ENCODE measurements at regions not wholly inside any gene's neighbourhood (a gene's known extent, or its start where the extent isn't known, plus 50 kb on each side); places are given as distances from the start of the nearest gene placed in this dataset.

DNA sequence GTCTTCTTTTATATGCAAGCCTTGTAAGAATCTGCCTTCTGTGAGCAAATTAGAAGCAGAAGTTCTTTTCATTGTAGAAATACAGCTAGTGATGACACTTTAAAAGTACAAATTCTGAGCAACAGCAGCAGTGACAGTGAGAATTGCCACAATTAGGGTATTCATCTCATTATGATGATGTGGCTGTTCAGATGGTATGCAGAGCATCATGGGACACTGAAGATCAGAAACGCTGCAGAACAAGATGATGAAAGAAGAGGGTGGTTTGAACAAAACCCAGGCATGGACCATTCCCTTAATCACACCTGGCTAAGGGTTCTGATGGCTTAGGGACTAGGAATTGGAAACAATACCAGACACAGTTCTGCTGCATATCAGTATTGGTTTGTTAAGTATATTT lies 312.7 kb upstream of the TBX18 start:
- Histone ChIP-seq H3K4me1 (replicated peaks in 1 of 2; ENCODE audit: control insufficient read depth in 2 of 2, insufficient read depth in 2 of 2, low read length in 2 of 2) (no peaks in the 10 kb centered on the region), H3K4me2 (ENCODE audit: insufficient read depth, low read length) (no peak overlapping the region), H4K20me1 (replicated peaks; ENCODE audit: control insufficient read depth, insufficient read depth, low read length) (no peaks in the 10 kb centered on the region), H3K9me3 (replicated peaks; ENCODE audit: control insufficient read depth, insufficient read depth, low read depth, low read length) (no peaks in the 10 kb centered on the region), H3K4me3 (no peak overlapping the region), H3K27ac (ENCODE audit: extremely low read depth, low read depth, low read length) (no peak overlapping the region), H3K36me3 (ENCODE audit: control insufficient read depth, insufficient read depth, low read length) (no peaks in the 10 kb centered on the region), H3K79me2 (ENCODE audit: control insufficient read depth, insufficient read depth, low read length) (no peaks in the 10 kb centered on the region), H3K9ac (ENCODE audit: insufficient read depth in 1 of 2, low read depth in 2 of 2, low read length in 2 of 2) (no peak overlapping the region), H3K9me1 (ENCODE audit: control insufficient read depth, insufficient read depth, low read length) (no peaks in the 10 kb centered on the region), H2AFZ (ENCODE audit: low read depth, low read length) (no peak overlapping the region), H3K27me3 (ENCODE audit: control insufficient read depth in 2 of 2, insufficient read depth in 2 of 2, low read length in 2 of 2) (no peaks in the 10 kb centered on the region)
- no TSS peak for BruUV-seq (replicated peaks)
- CTCF ChIA-PET (ENCODE audit: low intra/inter-chr PET ratio): no interaction called here
- no peak for ATAC-seq
- POLR2A ChIA-PET: no interaction called here
- 0% methylated on average over 1 of the region's 1 CpG for WGBS (ENCODE audit: insufficient coverage, low coverage, missing lambda C conversion rate)
- no peak for FAIRE-seq
- in situ Hi-C loops (cut with MboI): no loop called here
- TF ChIP-seq NR2F6 (CRISPR knock-in tag; IDR thresholded peaks at IDR 0.05): no peak
- TF ChIP-seq, protein P1, sequence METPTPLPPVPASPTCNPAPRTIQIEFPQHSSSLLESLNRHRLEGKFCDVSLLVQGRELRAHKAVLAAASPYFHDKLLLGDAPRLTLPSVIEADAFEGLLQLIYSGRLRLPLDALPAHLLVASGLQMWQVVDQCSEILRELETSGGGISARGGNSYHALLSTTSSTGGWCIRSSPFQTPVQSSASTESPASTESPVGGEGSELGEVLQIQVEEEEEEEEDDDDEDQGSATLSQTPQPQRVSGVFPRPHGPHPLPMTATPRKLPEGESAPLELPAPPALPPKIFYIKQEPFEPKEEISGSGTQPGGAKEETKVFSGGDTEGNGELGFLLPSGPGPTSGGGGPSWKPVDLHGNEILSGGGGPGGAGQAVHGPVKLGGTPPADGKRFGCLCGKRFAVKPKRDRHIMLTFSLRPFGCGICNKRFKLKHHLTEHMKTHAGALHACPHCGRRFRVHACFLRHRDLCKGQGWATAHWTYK (CRISPR knock-in tag; IDR thresholded peaks at IDR 0.05): no peak
- no peak for TF ChIP-seq HMGN3 (IDR thresholded peaks at IDR 0.05; ENCODE audit: borderline replicate concordance, extremely low read depth, insufficient read length, low read depth, low read length)
- TF ChIP-seq RBFOX2 (IDR thresholded peaks at IDR 0.05; ENCODE audit: low read depth, low read length): no peak
- TF ChIP-seq THRAP3 (IDR thresholded peaks at IDR 0.05; ENCODE audit: borderline replicate concordance): no peak
- no peak for TF ChIP-seq ARHGAP35 (IDR thresholded peaks at IDR 0.05; ENCODE audit: partially characterized antibody)
- TF ChIP-seq, protein P2, sequence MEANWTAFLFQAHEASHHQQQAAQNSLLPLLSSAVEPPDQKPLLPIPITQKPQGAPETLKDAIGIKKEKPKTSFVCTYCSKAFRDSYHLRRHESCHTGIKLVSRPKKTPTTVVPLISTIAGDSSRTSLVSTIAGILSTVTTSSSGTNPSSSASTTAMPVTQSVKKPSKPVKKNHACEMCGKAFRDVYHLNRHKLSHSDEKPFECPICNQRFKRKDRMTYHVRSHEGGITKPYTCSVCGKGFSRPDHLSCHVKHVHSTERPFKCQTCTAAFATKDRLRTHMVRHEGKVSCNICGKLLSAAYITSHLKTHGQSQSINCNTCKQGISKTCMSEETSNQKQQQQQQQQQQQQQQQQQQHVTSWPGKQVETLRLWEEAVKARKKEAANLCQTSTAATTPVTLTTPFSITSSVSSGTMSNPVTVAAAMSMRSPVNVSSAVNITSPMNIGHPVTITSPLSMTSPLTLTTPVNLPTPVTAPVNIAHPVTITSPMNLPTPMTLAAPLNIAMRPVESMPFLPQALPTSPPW (CRISPR knock-in tag; IDR thresholded peaks at IDR 0.05): no peak
- no peak for TF ChIP-seq ARNT (IDR thresholded peaks at IDR 0.05)
- no peak for TF ChIP-seq TARDBP (IDR thresholded peaks at IDR 0.05)
- no peak for TF ChIP-seq MTA2 (IDR thresholded peaks at IDR 0.05; ENCODE audit: low read depth)
- TF ChIP-seq ZNF217 (CRISPR knock-in tag; IDR thresholded peaks at IDR 0.05): no peak
- TF ChIP-seq SAFB (IDR thresholded peaks at IDR 0.05; ENCODE audit: borderline replicate concordance, low read depth, low read length): no peak
- no peak for TF ChIP-seq ZNF77 (CRISPR knock-in tag; IDR thresholded peaks at IDR 0.05)
- no peak for TF ChIP-seq PYGO2 (tag; IDR thresholded peaks at IDR 0.05)
- TF ChIP-seq ETV1 (tag; conservative IDR thresholded peaks at IDR 0.05; ENCODE audit: low read depth): no peak
- TF ChIP-seq ZNF224 (CRISPR knock-in tag; IDR thresholded peaks at IDR 0.05): no peak
- TF ChIP-seq ZSCAN29 (IDR thresholded peaks at IDR 0.05): no peak
- DNase-seq (ENCODE audit: extremely low read depth in 1 of 4, low spot score in 3 of 4): no peak
- intact Hi-C loops (cut with micrococcal nuclease): no loop called here

Measured in K562 (cell line).